Activated CD4-positive, alpha-beta T cell treated with anti-CD3 and anti-CD28 coated beads, Interleukin-2, Interleukin-4, amounts not matched to agents 100 ng/mL and 50 ng/mL, durations not matched to agents 16 hours and 8 hours (primary cell): ENCODE measurements at regions not wholly inside any gene's neighbourhood (a gene's known extent, or its start where the extent isn't known, plus 50 kb on each side); places are given as distances from the start of the nearest gene placed in this dataset.

Experiments used
- DNase-seq: peaks from one replicate; pipeline ENCODE4 v3.0.0-alpha.2; 2020; ENCODE audit warnings: low spot score

GRCh38 chr5:2204366-2205184 is 321.9 kb upstream of the IRX4 start:
- no peak for DNase-seq

- DNase-seq, result no peak
These were observed 321.0 kb upstream of the IRX4 start for GRCh38 chr5:2203774-2204173.

- DNase-seq, result no peak
These were observed 319.1 kb upstream of the IRX4 start for GRCh38 chr5:2201832-2202231.

GRCh38 chr5:2201421-2201820 is 318.7 kb upstream of the IRX4 start:
- no peak for DNase-seq

- DNase-seq, result no peak
These were observed 318.3 kb upstream of the IRX4 start for GRCh38 chr5:2201011-2201410.

GRCh38 chr5:2200261-2200950 is 317.7 kb upstream of the IRX4 start:
- DNase-seq, result no peak

- no peak for DNase-seq
These were observed 317.0 kb upstream of the IRX4 start for GRCh38 chr5:2199697-2200096.

GRCh38 chr5:2196989-2197619 is 314.4 kb upstream of the IRX4 start:
- DNase-seq, result no peak

GRCh38 chr5:2196416-2196815 is 313.7 kb upstream of the IRX4 start:
- DNase-seq, result no peak

GRCh38 chr5:2194949-2195348 is 312.2 kb upstream of the IRX4 start:
- no peak for DNase-seq

GRCh38 chr5:2194236-2194555 is 311.5 kb upstream of the IRX4 start:
- no peak for DNase-seq

- no peak for DNase-seq
These were observed 311.0 kb upstream of the IRX4 start for GRCh38 chr5:2193542-2194235.

GRCh38 chr5:2193142-2193541 is 310.4 kb upstream of the IRX4 start:
- no peak for DNase-seq

- DNase-seq, result no peak
These were observed 309.8 kb upstream of the IRX4 start for GRCh38 chr5:2192496-2192895.

GRCh38 chr5:2191972-2192371 is 309.2 kb upstream of the IRX4 start:
- DNase-seq, result no peak

GRCh38 chr5:2190549-2190948 is 307.8 kb upstream of the IRX4 start:
- DNase-seq, result no peak

- DNase-seq, result no peak
These were observed 305.9 kb upstream of the IRX4 start for GRCh38 chr5:2188661-2189060.

GRCh38 chr5:2188137-2188536 is 305.4 kb upstream of the IRX4 start:
- DNase-seq, result no peak

GRCh38 chr5:2187687-2188086 is 305.0 kb upstream of the IRX4 start:
- DNase-seq, result no peak

- no peak for DNase-seq
These were observed 304.4 kb upstream of the IRX4 start for GRCh38 chr5:2187156-2187555.

GRCh38 chr5:2186472-2187015 is 303.8 kb upstream of the IRX4 start:
- no peak for DNase-seq
